ENCODE measurements at regions not wholly inside any gene's neighbourhood (a gene's known extent, or its start where the extent isn't known, plus 50 kb on each side); places are given as distances from the start of the nearest gene placed in this dataset.

- intact Hi-C loops (cut with DNase I) = no loop called here
- DNase-seq (no peak), ATAC-seq (no peak)
- Histone ChIP-seq H3K27me3 (no peaks in the 10 kb centered on the region), H3K36me3 (no peaks in the 10 kb centered on the region), H3K4me3 (no peak overlapping the region), H3K4me1 (no peaks in the 10 kb centered on the region), H3K9me3 (no peaks in the 10 kb centered on the region), H3K27ac (no peak overlapping the region)
- no peak for TF ChIP-seq CTCF (IDR thresholded peaks at IDR 0.05)
Measured at GRCh38 chr12:93205361-93205760, 172.4 kb upstream of the NUDT4 start.

- Histone ChIP-seq H3K4me1 (no peaks in the 10 kb centered on the region), H3K9me3 (no peaks in the 10 kb centered on the region), H3K36me3 (no peaks in the 10 kb centered on the region), H3K4me3 (no peak overlapping the region), H3K27ac (no peak overlapping the region), H3K27me3 (no peaks in the 10 kb centered on the region)
- intact Hi-C loops (cut with DNase I) = no loop called here
- no peak for TF ChIP-seq CTCF (IDR thresholded peaks at IDR 0.05)
- no peak for ATAC-seq
- DNase-seq = no peak
Measured at GRCh38 chr12:93208011-93208410, 169.7 kb upstream of the NUDT4 start.

GRCh38 chr12:93214523-93215289, 163.0 kb upstream of the NUDT4 start:
- ATAC-seq (no peak), DNase-seq (no peak)
- no peaks in the 10 kb centered on the region for H3K9me3 ChIP-seq
- no peak for TF ChIP-seq CTCF (IDR thresholded peaks at IDR 0.05)
- no peak overlapping the region for H3K4me3 ChIP-seq
- H3K27ac ChIP-seq = no peak overlapping the region
- no peaks in the 10 kb centered on the region for H3K36me3 ChIP-seq
- H3K4me1 ChIP-seq = no peaks in the 10 kb centered on the region
- no peaks in the 10 kb centered on the region for H3K27me3 ChIP-seq
- intact Hi-C loops (cut with DNase I) = no loop called here

- Histone ChIP-seq H3K4me3 (no peak overlapping the region), H3K9me3 (no peaks in the 10 kb centered on the region), H3K27me3 (no peaks in the 10 kb centered on the region), H3K36me3 (no peaks in the 10 kb centered on the region), H3K27ac (no peak overlapping the region), H3K4me1 (no peaks in the 10 kb centered on the region)
- no peak for TF ChIP-seq CTCF (IDR thresholded peaks at IDR 0.05)
- no peak for DNase-seq
- no peak for ATAC-seq
- intact Hi-C loops (cut with DNase I) = no loop called here
Measured at GRCh38 chr12:93215290-93215678, 162.4 kb upstream of the NUDT4 start.

- TF ChIP-seq CTCF (IDR thresholded peaks at IDR 0.05) = no peak
- peaks cover 0 to 6% of the 10 kb centered on the region in 2 donors for H3K4me1 ChIP-seq
- peaks cover 0 to 2% of the 10 kb centered on the region in 2 donors for H3K9me3 ChIP-seq
- DNase-seq (no peak), ATAC-seq (no peak)
- no peak overlapping the region for H3K4me3 ChIP-seq
- H3K27me3 ChIP-seq = no peaks in the 10 kb centered on the region
- H3K36me3 ChIP-seq = no peaks in the 10 kb centered on the region
- no peak overlapping the region for H3K27ac ChIP-seq
- intact Hi-C loops (cut with DNase I) = no loop called here
Measured at GRCh38 chr12:93219947-93220346, 157.8 kb upstream of the NUDT4 start.

All from left lung (tissue), 4 donors.